ENCODE measurements at regions not wholly inside any gene's neighbourhood (a gene's known extent, or its start where the extent isn't known, plus 50 kb on each side); places are given as distances from the start of the nearest gene placed in this dataset.

DNA sequence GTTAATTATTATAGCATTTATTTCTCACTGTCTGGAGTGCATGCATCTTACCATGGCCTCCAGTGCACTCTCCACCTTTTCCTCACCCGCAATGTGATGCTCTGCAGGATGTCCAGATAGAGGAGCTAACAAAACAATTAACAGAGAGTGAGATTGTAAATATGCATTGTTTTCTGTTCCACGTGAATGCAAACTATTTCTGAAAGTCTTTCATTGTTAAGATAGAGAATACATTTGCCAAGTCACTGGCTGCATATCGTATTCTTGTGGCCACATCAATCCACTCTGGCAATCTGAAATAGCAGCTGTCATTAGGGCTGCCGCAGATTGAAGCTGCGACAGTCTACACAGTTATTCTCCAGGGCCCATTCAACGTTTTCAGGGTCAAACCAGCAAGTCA, 143.8 kb downstream of the DUSP10 start:
- no peak for DNase-seq

DNA sequence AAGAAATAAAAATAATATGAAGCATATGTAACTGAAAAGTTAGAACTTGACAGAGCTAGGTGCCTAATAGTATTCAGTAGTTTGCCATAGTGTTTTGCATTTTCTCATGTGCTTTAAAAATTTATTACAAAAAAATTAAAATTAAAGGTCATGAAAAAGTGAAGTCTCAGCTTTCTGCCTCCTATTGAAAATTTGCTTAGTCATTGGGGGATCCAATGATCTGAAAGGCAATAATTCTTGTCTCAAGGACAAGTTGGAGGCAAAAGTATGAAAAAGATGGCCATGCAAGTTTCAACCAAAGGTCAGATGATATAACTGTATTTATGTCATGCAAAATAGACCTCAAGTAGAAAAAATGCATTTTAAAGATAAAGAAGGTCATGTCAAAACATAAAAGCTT, 140.7 kb downstream of the DUSP10 start:
- no peak for DNase-seq

DNA sequence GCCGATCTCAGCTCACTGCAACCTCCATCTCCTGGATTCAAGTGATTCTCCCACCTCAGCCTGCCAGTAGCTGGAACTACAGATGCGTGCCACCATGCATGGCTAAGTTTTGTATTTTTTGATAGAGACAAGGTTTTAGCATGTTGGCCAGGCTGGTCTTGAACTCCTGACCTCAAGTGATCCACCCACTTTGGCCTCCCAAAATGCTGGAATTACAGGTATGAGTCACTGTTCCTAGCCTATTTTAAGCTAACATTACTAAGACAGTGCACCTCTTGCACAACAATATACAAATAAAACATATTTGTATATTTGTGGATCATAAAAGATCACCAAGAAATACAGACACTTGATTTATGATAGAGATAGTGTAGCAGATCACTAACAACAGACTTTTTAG, 139.1 kb downstream of the DUSP10 start:
- no peak for DNase-seq

DNA sequence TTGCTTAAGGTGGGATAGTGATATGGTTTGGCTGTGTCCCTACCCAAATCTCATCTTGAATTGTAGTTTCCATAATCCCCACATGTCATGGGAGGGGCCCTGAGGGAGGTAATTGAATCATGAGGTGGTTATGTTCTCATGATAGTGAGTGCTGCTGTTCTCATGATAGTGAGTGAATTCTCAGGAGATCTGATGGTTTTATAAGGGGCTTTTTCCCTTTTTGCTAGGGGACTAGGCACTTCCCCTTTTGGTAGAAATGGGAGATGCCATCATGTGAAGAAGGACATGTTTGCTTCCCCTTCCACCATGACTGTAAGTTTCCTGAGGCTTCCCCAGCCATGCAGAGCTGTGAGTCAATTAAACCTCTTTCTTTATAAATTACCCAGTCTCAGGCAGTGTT, 137.5 kb downstream of the DUSP10 start:
- peak; percentile 14 for DNase-seq

DNA sequence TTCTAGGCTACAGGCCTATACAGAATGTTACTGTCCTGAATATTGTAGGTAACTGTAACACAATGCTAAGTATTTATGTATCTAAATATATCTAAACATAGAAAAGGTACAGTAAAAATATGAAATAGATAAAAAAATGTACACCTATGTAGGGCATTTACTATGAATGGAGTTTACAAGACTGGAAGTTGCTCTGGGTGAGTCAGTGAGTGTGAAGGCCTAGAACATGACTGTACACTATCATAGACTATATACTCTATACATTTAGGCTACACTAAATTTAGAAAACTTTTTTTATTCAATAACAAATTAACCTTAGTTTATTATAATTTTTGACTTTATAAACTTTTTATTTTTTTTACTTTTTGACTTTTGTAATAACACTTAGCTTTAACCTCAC, 136.9 kb downstream of the DUSP10 start:
- no peak for DNase-seq

DNA sequence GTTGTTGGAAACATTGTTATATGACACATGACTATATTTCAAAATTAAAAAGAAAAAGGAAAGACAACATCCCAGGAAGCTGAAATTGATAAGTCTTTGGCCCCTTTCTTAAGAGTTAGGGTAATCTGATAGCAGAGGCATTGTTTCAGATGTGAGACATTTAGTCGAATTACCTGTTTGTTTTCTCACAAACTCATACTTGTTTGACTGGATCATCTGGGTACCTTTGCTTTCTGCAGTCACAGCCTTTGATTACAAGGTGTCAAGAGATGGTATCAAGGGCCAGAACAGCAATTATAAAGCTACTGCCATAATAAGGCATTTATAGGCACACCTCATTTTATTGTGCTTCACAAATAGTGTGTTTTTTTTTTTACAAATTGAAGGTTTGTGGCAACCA, 136.3 kb downstream of the DUSP10 start:
- DNase-seq = no peak

DNA sequence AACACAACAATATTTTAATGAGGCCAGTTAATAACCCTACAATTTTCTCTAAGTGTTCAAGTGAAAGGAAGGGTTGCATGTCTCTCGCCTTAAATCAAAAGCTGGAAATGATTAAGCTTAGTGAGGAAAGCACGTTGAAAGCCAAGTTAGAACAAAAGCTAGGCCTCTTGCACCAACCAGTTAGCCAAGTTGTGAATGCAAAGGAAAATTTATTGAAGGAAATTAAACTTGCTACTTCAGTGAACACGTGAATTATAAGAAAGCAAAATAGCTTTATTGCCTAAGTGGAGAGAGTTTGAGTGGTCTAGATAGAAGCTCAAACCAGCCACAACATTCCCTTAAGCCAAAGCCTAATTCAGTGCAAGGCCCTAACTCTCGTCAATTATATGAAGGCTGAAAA, 135.6 kb downstream of the DUSP10 start:
- DNase-seq = no peak

DNA sequence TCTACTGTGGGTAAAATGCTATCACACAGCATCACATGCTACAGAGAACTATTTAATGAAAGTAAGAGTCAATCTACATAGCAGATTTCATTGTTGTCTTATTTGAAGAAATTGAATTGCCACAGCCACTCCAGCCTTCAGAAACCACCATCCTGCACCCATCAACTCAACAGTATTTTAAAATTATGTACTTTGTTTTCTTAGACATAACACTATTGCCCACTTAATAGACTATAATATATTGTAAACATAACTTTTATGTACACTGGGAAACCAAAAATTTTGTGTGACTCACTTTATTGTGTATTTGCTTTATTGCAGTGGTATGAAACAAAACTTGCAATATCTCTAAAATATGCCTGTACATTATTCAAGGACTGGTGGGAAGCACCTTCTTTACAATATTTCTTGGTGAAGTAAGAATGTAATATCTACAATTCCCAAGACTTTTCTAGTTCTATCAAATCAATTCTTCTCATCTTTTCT, 133.0 kb downstream of the DUSP10 start:
- DNase-seq = no peak

DNA sequence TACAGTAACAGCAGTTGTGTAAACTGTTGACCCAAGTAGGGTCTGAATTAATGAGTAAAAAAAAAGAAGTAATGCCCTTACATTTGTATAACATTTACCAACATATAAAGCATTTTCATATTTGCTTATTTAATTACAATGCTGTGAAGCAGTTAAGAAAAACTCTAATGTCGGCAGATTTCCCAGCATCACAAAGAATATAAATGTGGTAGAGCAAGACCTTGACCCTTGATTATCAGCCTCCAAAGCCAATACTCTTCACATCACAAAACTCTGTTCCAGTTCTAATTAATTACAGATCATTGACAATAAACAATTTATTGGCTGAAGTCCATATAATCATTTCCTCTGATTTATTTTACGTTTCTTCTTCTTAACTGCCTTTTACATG, 130.2 kb downstream of the DUSP10 start:
- DNase-seq = no peak

DNA sequence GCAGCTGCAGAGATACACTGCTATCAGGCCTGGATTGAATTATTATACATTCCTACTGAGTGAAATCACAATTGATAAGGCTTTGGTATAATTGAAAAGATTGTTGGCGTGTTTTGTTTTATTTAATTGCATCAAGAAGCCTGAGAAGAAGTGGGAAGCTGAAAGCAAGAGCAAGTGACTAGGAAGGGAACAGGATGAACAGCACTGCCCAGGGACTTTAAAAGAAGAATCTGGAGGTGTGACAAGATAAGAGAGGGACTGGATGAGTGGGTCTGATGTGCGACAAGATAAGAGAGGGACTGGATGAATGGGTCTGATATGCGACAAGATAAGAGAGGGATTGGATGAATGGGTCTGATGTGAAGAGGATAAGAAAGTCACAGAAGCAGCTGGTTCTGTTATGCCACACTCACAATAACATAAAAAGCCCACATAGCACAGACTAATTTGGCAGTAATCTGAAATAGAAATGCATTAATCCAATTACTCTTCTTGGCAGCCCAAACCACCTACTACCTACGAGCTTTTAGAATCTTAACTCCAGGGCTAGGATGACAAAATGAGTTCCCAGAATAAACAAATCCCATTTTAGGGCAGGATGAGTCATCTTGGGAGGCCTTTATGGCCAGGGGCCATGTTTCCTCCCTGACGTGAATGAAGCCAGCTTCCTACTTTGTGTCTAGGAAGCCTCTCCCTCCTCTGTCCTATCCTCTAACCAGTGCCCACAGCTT, 129.7 kb downstream of the DUSP10 start:
- DNase-seq = no peak

DNA sequence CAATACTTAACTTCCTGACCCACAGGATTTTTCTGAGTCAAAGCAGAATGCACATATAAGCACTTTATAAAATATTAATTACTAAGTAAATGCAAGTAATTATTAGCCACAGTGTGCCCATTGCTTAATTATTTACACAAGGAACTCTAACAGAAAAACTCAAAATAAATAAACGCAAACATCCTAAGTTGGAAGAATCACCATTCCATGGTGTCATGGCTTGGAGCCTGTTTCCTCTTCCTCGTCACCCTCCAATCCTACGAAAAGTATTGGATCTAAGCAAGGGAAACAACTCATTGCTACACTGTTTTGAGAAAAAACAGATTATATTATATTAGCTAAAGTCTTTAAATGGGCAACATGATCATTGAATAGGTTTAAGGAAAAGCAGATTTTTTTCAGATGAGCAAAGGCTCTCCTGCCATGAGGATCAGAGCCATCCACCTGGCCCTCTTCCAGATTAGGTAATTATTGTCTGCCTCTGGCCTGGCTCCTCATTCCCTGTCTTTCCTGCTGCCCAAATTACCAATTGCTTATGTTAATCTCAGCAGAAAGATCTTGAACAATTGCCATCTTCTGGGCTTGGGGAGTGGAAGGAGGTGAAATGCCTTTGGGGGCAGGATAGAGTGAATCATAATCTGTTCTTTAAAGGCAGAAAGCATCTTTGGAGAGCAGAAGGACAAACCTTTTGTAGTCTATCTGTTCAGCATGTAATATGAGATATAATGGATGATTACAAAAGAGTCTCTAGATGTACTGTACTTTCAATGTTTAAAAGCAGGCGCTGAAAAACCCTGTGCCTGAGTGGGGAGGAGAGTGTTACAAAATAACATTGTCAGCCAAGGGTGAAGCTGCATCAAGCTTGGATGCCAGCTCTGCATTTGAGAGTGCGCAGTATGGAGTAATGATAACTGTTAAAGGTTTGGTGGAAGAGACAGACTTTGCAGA, 121.2 kb downstream of the DUSP10 start:
- no peak for DNase-seq

DNA sequence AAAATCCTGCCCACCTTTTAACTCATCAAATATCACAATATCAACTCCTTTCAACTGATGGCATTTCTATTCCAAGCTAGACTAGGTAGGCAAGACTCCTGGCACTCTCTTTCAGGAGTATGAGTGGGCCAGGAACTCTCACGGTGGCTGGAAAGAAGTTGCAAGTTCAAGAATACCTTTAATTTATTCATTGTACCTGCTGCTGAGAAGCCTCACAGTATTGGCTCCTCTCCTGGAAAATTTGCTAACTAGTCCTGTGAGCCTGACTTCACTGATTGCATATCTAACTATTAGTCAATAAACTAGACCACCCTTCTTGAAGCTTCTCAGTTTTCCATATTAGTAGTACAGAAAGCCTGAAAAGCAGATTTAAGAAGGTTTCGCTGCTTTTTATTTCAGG, 120.2 kb downstream of the DUSP10 start:
- DNase-seq = no peak

DNA sequence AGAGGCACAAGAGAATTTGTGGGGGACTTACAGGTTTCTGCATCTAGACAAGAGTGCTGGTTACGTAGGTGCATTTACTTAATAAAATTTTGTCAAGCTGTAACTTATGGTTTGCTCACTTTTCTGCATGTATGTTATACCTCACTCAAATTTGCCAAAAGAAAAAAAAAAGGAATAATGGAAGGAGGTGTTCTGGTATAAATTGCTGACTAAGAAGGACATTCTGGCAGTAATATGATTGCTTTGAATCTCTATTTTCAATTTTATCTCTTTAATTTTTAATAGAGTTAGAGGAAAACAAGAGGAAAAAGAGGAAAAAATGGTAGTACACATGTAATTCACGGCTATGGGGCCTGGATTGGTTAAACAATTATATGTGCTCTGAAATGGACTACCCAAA, 119.5 kb downstream of the DUSP10 start:
- DNase-seq = no peak

DNA sequence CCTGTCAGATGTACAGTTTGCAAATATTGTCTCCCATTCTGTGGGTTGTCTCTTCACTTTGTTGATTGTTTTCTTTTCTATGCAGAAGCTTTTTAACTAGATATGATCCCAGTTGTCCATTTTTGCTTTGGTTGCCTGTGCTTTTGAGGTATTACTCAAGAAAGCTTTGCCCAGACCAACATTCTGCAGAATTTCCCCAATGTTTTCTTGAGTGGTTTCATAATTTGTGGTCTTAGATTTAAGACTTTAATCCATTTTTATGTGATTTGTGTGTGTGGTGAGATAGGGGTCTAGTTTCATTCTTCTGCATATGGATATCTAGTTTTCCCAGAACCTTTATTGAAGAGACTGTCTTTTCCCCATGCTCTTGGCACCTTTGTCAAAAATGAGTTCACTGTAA, 116.9 kb downstream of the DUSP10 start:
- no peak for DNase-seq

DNA sequence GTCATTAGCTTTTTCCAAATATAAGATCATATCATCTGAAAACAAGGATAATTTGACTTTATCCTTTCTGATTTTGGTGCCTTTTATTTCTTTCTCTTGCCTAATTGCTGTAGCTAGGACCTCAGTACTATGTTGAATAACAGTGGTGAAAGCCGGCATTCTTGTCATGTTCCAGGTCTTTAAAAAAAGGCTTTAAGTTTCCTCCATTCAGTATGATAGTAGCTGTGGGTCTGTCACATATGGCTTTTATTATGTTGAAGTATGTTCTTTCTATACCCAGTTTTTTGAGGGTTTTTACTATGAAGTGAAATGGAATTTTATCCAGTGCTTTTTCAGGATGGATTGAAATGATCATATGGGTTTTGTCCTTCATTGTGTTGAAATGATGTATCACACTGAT, 115.8 kb downstream of the DUSP10 start:
- DNase-seq = no peak

DNA sequence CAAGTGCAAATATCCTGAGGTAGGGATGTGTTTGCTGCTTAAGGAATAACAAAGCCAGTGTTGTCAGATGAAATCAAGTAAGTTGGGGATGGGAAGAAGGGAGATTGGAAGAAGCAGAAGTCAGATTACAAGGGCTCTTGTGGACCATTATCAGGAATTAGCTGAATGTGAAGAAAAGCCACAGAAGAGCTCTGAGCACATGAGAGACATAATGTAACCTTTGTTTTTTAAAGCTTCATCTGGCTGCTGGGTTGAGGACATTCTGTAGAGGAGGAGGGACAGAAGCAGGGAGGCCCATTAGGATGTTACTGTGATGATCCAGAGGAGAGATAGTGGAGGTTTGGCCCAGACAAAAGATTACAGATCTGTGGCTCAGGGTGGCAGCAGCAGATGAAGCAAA, 111.7 kb downstream of the DUSP10 start:
- no peak for DNase-seq

DNA sequence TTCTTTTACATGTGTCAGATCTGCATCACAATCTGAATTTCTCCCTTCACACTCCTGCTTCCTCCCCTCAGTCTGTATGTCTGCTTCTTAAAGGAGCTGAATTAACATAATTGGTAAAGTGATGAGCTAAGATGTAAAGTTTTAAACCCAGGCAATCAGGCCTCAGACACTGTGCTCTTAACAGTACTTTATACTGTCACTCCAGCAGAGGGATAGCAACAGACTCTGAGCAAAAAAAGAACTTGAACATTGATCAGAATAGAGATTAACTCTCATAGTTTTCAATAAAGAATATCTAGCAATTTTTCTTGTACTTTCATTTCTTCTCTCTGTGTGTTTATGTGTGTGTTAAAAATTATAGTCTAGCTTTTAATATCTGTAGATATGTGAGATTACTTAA, 110.3 kb downstream of the DUSP10 start:
- no peak for DNase-seq

DNA sequence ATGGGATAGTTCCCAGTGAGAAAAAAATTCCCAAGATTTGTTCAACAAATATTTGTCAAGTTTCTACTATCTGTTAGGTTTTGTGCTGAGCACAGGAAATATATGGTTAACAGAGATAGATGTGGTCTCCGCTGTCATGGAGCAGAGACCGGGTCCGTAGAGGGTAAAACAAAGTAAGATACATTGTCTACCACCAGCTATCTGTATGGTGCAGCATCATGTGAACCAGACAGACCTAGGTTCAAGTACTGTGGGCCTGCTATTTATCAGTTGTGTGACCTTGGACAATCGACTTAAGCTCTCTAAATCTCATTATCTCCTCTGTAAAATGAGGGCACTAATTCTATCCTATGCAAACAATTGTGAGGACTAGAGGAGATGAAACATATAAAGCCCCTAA, 109.8 kb downstream of the DUSP10 start:
- no peak for DNase-seq

DNA sequence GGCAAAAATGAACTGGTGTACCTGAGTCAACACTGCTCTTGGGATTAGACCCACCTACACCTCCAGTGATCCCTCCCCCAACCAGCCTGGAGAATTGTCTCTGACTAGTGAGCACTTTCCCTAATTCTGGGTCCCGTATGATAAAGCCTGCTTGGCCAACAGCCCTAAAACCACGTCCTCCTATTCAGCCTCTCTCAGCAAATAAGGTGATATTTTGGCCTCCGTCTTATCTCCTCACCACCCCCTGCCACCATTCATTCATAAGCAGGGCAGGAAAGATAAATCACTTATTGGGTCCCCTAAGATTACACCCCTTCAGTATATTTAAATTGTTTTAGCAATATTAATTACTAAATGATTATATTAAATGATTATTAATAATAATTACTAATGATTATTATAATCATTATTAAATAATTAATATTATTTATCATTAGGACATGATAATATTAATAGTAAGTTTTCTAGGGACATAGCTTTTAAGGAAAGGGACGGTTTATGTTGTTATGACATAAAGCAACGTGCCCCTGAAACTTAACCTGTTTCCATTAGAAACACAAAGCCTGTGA, 108.0 kb downstream of the DUSP10 start:
- no peak for DNase-seq

DNA sequence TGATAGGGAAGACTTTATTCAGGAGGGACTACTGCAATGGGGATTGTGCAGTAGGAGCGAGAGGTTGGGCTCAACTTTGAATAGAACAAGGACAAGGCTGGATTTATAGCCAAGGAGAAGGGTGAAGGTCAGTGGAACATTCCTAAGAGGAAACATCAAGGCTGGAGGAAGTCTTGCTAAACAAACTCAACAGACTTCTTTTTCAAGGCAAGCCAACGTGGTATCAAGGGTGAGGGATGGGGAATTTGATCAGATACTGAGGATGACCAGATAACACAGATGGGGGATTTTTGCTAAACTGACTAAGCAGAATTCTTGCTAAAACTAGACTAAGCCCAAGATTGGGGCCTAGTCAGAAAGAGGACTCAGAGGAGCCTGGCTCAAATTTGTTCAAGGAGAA, 107.3 kb downstream of the DUSP10 start:
- DNase-seq = no peak

DNA sequence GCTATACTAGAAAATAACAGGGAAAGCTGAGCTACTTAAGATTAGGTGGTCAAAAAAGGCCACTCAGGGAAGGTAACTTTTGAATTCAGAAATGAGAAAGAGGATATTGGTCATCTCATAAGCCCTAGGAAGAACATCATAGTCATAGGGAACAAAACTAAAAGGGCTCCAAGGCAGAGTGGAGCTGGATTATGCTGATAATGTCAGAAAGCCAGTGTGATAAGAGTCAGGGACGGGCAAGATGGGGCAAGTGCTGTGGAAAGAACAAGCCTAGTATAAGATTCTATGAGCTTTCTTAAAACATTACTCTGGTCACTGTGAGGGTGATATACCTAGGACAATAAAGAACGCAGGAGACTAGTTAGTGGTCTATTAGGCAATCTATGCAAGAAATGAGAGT, 106.6 kb downstream of the DUSP10 start:
- DNase-seq = no peak

DNA sequence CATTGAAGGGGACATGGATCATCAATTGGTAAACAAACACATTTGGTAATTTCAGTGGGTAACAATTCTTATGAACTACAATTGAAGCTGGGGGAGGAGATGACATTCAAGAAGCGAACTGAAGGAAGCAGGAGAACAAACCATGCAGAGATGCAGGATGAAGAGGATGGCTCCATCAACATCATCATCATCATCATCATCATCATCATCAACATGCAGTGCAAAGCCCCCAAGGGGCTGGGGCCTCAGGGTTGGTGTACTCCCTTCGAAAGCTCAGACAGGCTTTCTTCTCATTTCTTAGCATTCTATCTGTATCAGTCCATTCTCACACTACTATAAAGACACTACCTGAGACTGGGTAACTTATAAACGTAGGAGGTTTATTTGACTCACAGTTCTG, 105.8 kb downstream of the DUSP10 start:
- DNase-seq = no peak

DNA sequence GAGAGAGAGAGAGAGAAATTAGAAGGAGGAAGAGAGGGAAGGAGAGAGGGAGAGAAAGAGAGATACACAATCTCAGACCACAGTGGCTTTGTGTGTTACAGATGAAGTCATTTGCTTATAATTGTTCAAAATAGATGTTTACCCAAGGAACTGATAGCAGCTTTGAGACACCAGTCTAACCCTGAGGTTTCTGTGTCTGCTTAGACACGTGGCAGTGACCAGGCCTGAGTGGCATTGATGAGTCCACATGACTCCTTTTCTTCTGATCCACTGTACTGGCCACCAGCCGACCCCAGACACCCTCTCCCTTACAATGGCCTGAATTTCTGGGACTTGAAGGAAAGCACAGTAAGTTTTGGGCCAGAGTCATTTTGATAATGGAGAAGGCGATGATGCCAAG, 104.9 kb downstream of the DUSP10 start:
- no peak for DNase-seq

DNA sequence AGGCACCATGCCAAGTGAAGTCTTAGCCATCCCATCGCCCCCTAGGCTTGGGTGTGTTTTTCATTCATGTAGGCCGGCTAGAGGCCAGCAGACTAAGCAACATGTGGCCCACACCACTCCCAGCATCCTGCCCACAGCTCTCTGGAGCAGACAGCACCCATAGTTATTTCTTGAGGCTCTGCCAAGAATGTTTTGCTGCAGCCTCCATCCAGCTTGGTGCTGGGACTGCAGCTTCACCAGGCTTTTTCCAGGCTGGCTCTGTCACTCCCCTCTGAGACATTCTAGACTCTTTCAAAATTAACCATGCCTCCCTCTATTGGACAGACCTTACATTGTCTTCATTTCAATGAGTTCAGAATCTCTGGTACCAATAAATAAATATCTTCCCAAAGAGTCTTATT, 104.2 kb downstream of the DUSP10 start:
- DNase-seq = no peak
